SK-MEL-5 (cell line): ENCODE measurements at regions not wholly inside any gene's neighbourhood (a gene's known extent, or its start where the extent isn't known, plus 50 kb on each side); places are given as distances from the start of the nearest gene placed in this dataset.

Experiments used
- DNase-seq: peaks from one replicate; pipeline ENCODE4 v3.0.0-alpha.2; 2016; ENCODE audit warnings: low read depth, low spot score
- in situ Hi-C: cut with HindIII; loops from 2 replicates; pipeline ENCODE4 v1.10.0; 2016; ENCODE audit warnings: low sequenced_read_pairs, high pct_unique_total_duplicates, low pct_unique_long_range_greater_than_20kb

DNA sequence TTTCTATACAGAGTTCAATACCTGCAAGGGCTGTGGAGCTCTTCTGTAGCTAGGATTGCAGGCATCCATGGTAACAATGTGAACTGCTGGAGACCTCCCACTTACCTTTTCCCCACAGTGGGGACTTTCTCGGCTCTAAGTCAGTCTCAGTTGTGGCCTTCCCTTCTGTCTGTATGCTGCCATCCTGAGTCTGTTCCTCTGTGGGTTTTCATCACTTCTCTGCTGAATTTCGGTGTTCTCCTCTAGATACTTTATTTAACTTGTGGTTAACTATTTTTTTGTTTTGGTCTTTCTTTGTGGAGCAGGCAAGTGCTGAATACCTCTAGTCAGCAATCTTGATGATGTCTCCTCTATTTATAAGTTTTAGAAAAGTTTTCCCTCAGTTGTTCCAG, 647.2 kb upstream of the CDH2 start:
- no peak for DNase-seq
- in situ Hi-C loops, result no loop called here

DNA sequence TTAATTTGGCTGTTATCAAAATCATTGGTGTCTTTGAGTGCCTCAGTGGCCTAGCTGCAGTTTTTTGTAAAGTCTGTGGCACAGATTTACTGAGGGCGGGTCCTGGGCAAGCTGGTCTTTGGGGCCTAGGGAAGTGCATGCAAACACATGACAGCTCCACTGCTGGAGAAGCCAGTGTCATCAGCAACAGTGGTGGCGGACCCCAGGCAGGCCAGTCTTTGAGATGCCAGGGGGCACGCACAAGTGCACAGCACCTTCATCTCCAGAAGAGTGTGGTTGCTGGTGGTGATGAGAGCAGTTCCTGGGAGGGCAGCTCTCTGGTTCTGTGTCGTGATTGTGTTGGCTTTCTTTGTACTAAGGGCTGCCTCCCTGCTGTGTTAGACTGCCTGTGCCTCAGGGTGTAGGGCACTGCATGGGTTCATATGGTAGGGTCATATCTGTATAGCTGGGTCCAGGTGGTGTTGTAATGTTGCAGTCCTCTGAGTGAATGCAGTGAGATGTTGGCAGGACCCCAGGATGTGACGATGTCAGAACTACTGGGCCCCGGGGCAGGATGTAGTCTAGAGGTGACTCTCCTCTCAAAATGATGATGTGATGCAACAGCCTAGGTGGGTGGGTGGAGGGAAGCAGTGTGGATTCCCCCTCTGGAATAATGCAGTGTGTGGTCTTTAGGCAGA, 646.7 kb upstream of the CDH2 start:
- in situ Hi-C loops, result no loop called here
- no peak for DNase-seq

DNA sequence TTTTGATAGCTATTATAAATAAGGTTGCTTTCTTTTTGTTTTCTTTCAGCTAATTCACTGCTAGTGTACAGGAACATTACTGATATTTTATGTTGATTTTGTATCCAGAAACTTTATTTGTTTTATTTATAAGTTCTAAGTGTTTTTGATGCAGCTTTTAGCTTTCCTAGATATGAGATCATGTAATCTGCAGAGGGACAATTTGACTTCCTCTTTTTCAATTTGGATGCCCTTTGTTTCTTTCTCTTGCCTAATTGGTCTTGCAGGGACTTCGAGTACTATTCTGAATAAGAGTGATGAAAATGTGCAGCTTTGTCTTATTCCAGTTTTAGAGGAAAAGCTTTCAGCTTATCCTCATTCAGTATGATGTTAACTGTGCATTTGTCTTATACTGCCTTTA, 643.4 kb upstream of the CDH2 start:
- in situ Hi-C loops, result no loop called here
- DNase-seq, result no peak

DNA sequence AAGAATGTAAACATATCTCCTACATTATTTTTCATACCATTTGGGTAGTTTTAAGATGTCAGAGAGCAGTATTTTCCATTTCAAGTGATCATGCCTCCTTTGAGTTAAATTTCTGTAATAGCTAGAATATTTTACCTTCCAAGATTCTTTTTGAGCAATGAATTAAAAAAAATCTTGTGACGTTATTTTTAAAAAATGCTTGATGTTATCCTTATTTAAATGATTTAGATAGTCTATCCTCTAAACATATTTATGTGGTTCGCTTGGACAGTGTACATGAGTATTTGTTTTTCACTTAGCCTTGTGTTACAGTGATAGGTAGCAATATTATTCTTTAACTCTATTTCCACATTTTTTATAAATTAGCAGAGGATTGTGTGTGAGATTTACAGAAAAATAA, 639.2 kb upstream of the CDH2 start:
- DNase-seq, result no peak
- in situ Hi-C loops, result no loop called here

GRCh38 chr18:28814365-28814764, 637.4 kb upstream of the CDH2 start:
- DNase-seq, result no peak
- in situ Hi-C loops, result no loop called here

- no peak for DNase-seq
- in situ Hi-C loops, result no loop called here
Observed at GRCh38 chr18:28808373-28808772, 631.4 kb upstream of the CDH2 start.

GRCh38 chr18:28805491-28805890, 628.6 kb upstream of the CDH2 start:
- in situ Hi-C loops, result no loop called here
- DNase-seq, result no peak

- in situ Hi-C loops, result no loop called here
- DNase-seq, result no peak
Observed at GRCh38 chr18:28804512-28805202, 627.7 kb upstream of the CDH2 start.

GRCh38 chr18:28802546-28802945, 625.6 kb upstream of the CDH2 start:
- no peak for DNase-seq
- in situ Hi-C loops, result no loop called here

DNA sequence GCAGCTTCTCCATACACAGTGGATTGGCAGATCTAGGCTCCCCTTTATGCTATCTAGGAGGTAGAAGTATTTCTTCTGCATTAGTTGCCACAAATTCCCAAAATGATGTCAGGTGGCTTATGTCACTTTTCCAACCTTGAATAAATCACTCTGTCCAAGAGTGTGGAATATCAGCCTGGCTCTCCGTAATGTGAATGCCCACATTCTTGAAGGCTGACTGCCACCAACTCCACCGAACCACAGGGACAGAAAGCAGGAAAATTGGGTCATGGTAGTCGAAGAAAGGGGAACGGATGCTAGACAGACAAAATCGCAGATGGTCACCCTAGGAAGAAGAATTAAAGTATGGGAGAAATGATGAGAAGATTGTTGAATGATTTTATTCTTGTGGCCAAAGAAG, 624.9 kb upstream of the CDH2 start:
- in situ Hi-C loops, result no loop called here
- no peak for DNase-seq

GRCh38 chr18:28794459-28795245, 617.7 kb upstream of the CDH2 start:
- in situ Hi-C loops, result no loop called here
- no peak for DNase-seq

GRCh38 chr18:28793901-28794300, 617.0 kb upstream of the CDH2 start:
- in situ Hi-C loops, result no loop called here
- DNase-seq, result no peak

DNA sequence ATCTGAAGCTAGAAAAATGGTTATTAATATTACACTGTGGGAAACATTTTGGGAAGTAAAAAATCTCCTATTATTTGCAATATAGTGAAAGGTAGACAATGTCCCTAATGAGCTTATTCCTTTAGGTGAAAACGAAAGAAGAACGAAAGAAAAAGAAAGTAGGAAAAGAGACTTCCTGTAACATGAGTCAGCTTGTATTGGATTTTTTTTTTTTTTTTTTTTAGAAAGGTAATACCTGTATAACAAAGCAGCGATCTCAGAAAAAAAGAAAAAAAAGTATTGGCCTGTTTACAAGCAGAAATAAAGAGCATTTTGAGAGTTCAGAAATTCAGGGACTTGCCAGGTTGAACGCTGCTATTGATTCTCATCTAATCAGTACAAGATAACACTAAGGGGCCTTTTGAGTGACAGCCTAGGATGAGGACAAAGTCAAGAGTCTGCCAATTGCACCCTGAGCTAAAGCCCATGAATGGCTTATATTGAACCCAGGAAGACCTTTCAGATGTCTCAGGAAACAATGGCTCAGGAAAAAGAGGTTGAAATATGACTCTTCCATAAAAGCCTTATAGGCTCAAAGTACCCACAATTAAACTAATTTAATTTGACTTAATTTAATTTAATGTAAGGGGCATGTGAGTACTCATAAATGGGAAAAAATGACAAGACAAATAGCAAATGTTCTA, 615.6 kb upstream of the CDH2 start:
- in situ Hi-C loops, result no loop called here
- DNase-seq, result no peak

- in situ Hi-C loops, result no loop called here
- DNase-seq, result no peak
Observed at GRCh38 chr18:28791101-28791500, 614.2 kb upstream of the CDH2 start.

GRCh38 chr18:28789502-28789901, 612.6 kb upstream of the CDH2 start:
- in situ Hi-C loops, result no loop called here
- peak; percentile 49 for DNase-seq

DNA sequence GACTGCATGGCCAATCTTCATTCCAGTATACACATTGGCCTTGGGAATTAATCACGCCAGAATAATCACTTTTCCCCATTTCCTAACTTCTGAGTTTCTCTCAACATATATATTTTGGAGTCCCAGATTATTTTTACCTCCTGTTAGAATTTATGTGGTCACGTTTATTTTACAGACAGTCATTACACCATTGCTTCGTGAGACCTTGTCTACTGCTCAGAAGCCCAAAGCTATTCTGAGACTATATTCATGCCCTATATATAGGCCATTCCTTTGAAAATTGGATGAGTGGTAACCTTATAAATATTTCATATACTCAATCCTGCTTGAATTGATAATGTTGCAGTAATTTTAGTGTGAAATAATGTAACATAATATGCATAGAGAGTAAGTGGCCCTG, 610.0 kb upstream of the CDH2 start:
- DNase-seq, result no peak
- in situ Hi-C loops, result no loop called here

DNA sequence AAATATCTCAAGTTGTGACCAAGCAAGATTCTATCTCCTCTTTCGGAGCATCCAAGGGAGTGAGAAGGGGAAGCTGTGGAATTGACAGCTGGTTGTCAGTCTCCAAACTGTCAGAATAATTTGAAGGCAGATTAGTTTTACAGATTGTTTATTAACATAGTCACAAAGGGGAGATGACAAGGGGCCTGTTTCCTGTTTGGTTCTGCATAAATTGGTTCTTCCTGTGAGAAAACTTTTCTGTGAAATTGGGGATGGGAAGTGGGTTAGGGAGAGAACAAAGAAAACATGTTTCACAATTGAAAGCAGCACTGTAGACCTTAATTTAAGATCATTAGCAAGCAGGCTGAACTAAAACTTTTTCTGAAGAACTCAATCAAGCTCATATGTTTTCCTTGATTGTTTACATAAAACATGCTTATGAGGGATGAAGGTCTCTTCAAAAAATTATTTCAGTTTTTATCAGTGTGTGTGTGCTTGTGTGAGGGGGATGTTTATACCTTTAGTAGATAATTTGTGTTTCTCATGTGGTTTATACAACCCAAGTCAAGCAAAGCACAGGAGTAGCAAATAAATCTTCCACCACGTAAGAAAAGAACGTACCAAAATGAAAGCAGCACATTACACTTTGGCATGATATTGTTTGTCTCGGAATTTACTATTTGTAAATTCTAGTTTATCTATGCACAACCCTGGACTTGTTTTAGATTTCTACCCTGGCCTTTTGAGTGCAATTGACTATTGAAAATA, 604.9 kb upstream of the CDH2 start:
- no peak for DNase-seq
- in situ Hi-C loops, result no loop called here

DNA sequence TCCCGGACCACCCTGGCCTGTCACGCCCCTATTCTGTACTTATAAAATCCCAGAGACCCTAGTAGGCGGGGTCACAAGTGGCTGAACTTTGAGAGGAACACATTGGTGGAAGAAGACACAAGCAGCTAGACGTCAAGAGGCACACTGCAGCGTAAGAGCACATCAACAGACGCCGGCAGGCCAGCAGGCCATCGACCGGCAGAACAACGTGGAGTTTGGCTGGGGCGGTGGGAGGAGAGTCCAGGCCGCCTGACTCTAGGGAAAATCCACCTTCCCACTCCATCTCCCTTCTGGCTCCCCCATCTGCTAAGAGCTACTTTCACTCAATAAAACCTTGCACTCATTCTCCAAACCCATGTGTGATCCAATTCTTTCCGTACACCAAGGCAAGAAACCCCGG, 601.8 kb upstream of the CDH2 start:
- in situ Hi-C loops, result no loop called here
- no peak for DNase-seq
